ENCODE measurements at regions not wholly inside any gene's neighbourhood (a gene's known extent, or its start where the extent isn't known, plus 50 kb on each side); places are given as distances from the start of the nearest gene placed in this dataset.

- Histone ChIP-seq H3F3A (ENCODE audit: insufficient read depth) (no peaks in the 10 kb centered on the region), H3K4me2 (ENCODE audit: unreplicated experiment) (no peak overlapping the region), H3K27me3 (replicated peaks; ENCODE audit: insufficient read depth) (no peaks in the 10 kb centered on the region), H3K9ac (no peak overlapping the region), H3K27ac (no peak overlapping the region), H3K79me2 (ENCODE audit: insufficient read depth) (no peaks in the 10 kb centered on the region), H2AFZ (no peak overlapping the region), H3K4me3 (no peak overlapping the region), H3K9me3 (ENCODE audit: low read depth) (no peaks in the 10 kb centered on the region), H3K9me2 (ENCODE audit: insufficient read depth) (no peaks in the 10 kb centered on the region), H4K20me1 (ENCODE audit: insufficient read depth) (no peaks in the 10 kb centered on the region), H3K4me1 (ENCODE audit: insufficient read depth) (no peaks in the 10 kb centered on the region), H3K36me3 (ENCODE audit: low read depth) (no peaks in the 10 kb centered on the region)
- 86 to 96% methylated on average over 6 of the region's 6 CpGs for WGBS, 2 experiments (ENCODE audit: low coverage in 1 of 2, low lambda C conversion rate in 2 of 2, missing lambda C conversion rate in 2 of 2)
- in situ Hi-C loops (cut with MboI): no loop called here
- no peak for DNase-seq
- TF ChIP-seq EZH2phosphoT487 (IDR thresholded peaks at IDR 0.05; ENCODE audit: insufficient read depth, low read depth) (no peak), EZH2 (IDR thresholded peaks at IDR 0.05; ENCODE audit: insufficient read depth, poor library complexity, severe bottlenecking) (no peak)
Observed at GRCh38 chr21:28788030-28788429, 204.6 kb downstream of the LTN1 start.

DNA sequence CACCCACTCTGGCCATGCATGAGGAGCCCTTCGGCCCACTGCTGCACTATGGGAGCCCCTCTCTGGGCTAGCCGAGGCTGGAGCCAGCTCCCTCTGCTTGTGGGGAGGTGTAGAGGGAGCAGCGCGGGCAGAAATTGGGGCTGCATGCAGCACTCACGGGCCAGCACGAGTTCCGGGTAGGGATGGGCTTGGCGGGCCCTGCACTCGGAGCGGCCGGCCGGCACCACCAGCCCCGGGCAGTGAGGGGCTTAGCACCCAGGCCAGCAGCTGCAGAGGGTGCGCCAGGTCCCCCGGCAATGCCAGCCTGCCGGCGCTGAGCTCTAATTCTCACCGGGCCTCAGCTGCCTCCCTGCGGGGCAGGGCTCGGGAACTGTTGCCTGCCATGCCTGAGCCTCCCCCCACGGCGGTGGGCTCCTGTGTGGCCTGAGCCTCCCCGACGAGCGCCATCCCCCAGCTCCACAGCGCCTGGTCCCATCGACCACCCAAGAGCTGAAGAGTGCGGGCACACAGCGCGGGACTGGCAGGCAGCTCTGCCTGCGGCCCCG lies 209.0 kb downstream of the LTN1 start:
- Histone ChIP-seq H3K27me3 (replicated peaks; ENCODE audit: insufficient read depth) (no peaks in the 10 kb centered on the region), H3K9ac (no peak overlapping the region), H2AFZ (no peak overlapping the region), H3K79me2 (ENCODE audit: insufficient read depth) (no peaks in the 10 kb centered on the region), H3K9me2 (ENCODE audit: insufficient read depth) (0 out of 2 replicates have a peak, but pooled peaks cover 4% of the 10 kb centered on the region), H3K9me3 (ENCODE audit: low read depth) (no peaks in the 10 kb centered on the region), H3K4me1 (ENCODE audit: insufficient read depth) (peaks cover 7% of the 10 kb centered on the region), H3K27ac (no peak overlapping the region), H3K36me3 (ENCODE audit: low read depth) (no peaks in the 10 kb centered on the region), H3F3A (ENCODE audit: insufficient read depth) (peaks cover 8% of the 10 kb centered on the region; the same call in 1 of the 2 replicates), H3K4me2 (ENCODE audit: unreplicated experiment) (no peak overlapping the region), H3K4me3 (no peak overlapping the region), H4K20me1 (ENCODE audit: insufficient read depth) (no peaks in the 10 kb centered on the region)
- WGBS, 2 experiments (ENCODE audit: low coverage in 1 of 2, low lambda C conversion rate in 2 of 2, missing lambda C conversion rate in 2 of 2): 90 to 97% methylated on average over 26 to 32 of the region's 32 CpGs
- in situ Hi-C loops (cut with MboI): no loop called here
- TF ChIP-seq EZH2phosphoT487 (IDR thresholded peaks at IDR 0.05; ENCODE audit: insufficient read depth, low read depth) (no peak), EZH2 (IDR thresholded peaks at IDR 0.05; ENCODE audit: insufficient read depth, poor library complexity, severe bottlenecking) (no peak)
- no peak for DNase-seq

DNA sequence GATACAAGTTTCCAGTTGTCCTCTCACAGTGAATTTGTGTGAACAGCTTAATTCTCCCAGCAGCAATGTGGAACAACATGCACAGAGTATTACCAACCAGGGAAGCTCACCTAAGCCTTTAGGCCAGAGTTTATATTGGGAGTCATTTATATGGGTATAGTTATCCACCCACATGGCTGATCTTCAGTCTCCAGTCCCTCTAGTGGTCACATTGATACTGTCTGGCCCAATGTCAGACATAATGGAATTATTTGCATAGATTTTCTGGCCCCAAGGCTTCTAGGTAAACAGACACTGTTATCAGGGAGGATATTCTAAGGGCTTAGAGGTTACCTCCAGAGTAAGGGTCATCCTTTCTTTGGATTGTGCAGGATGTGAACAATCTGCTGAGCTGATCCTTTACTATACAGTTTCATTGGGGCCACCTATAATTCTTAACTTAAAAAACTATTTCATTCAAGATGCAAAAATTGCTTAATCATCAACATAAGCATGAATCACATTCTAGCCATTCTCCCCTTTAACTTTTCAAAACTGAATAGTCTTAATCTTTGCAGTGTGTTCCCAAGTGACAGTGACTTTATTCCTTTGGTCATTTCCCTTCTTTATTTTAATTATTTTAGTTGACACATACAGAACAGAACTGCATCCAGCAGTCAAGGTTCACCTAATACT lies 210.9 kb downstream of the LTN1 start:
- H3K9me3 ChIP-seq (ENCODE audit: low read depth): no peaks in the 10 kb centered on the region
- H3K9me2 ChIP-seq (ENCODE audit: insufficient read depth): 0 out of 2 replicates have a peak, but pooled peaks cover 4% of the 10 kb centered on the region
- H3K9ac ChIP-seq: no peak overlapping the region
- no peaks in the 10 kb centered on the region for H4K20me1 ChIP-seq (ENCODE audit: insufficient read depth)
- H2AFZ ChIP-seq: no peak overlapping the region
- peaks cover 16% of the 10 kb centered on the region for H3F3A ChIP-seq (ENCODE audit: insufficient read depth)
- TF ChIP-seq EZH2 (IDR thresholded peaks at IDR 0.05; ENCODE audit: insufficient read depth, poor library complexity, severe bottlenecking) (no peak), EZH2phosphoT487 (IDR thresholded peaks at IDR 0.05; ENCODE audit: insufficient read depth, low read depth) (no peak)
- peak; percentile 61 for DNase-seq
- no peaks in the 10 kb centered on the region for H3K36me3 ChIP-seq (ENCODE audit: low read depth)
- in situ Hi-C loops (cut with MboI): no loop called here
- H3K27me3 ChIP-seq (replicated peaks; ENCODE audit: insufficient read depth): no peaks in the 10 kb centered on the region
- peaks cover 10% of the 10 kb centered on the region for H3K4me1 ChIP-seq (ENCODE audit: insufficient read depth)
- H3K79me2 ChIP-seq (ENCODE audit: insufficient read depth): no peaks in the 10 kb centered on the region
- H3K4me2 ChIP-seq (ENCODE audit: unreplicated experiment): no peak overlapping the region
- no peak overlapping the region for H3K27ac ChIP-seq
- no peak overlapping the region for H3K4me3 ChIP-seq

- Histone ChIP-seq H3K4me2 (ENCODE audit: unreplicated experiment) (no peak overlapping the region), H3K36me3 (ENCODE audit: low read depth) (no peaks in the 10 kb centered on the region), H4K20me1 (ENCODE audit: insufficient read depth) (no peaks in the 10 kb centered on the region), H3K9me3 (ENCODE audit: low read depth) (no peaks in the 10 kb centered on the region), H2AFZ (no peak overlapping the region), H3K4me1 (ENCODE audit: insufficient read depth) (peaks cover 19% of the 10 kb centered on the region), H3K4me3 (no peak overlapping the region), H3K9ac (no peak overlapping the region), H3K27me3 (replicated peaks; ENCODE audit: insufficient read depth) (no peaks in the 10 kb centered on the region), H3F3A (ENCODE audit: insufficient read depth) (peaks cover 25% of the 10 kb centered on the region), H3K9me2 (ENCODE audit: insufficient read depth) (0 out of 2 replicates have a peak, but pooled peaks cover 4% of the 10 kb centered on the region), H3K27ac (no peak overlapping the region), H3K79me2 (ENCODE audit: insufficient read depth) (no peaks in the 10 kb centered on the region)
- DNase-seq: no peak
- in situ Hi-C loops (cut with MboI): no loop called here
- no peak for TF ChIP-seq EZH2 (IDR thresholded peaks at IDR 0.05; ENCODE audit: insufficient read depth, poor library complexity, severe bottlenecking)
- no peak for TF ChIP-seq EZH2phosphoT487 (IDR thresholded peaks at IDR 0.05; ENCODE audit: insufficient read depth, low read depth)
Observed at GRCh38 chr21:28779914-28780313, 212.8 kb downstream of the LTN1 start.

Data from GM23248 (cell line).